ENCODE measurements at regions not wholly inside any gene's neighbourhood (a gene's known extent, or its start where the extent isn't known, plus 50 kb on each side); places are given as distances from the start of the nearest gene placed in this dataset.
A peak's percentile ranks its signal among the peaks of the same experiment; 100 is the strongest.

GRCh38 chr10:58998924-58999713 is 177.3 kb upstream of the PHYHIPL start:
- peak; percentile 96 for DNase-seq (ENCODE audit: low spot score)

- no peak for DNase-seq (ENCODE audit: low spot score)
These were observed 176.1 kb upstream of the PHYHIPL start for GRCh38 chr10:59000162-59000825.

- no peak for DNase-seq (ENCODE audit: low spot score)
These were observed 174.4 kb upstream of the PHYHIPL start for GRCh38 chr10:59002011-59002410.

- no peak for DNase-seq (ENCODE audit: low spot score)
These were observed 173.2 kb upstream of the PHYHIPL start for GRCh38 chr10:59003203-59003602.

- DNase-seq (ENCODE audit: low spot score), result no peak
These were observed 172.1 kb upstream of the PHYHIPL start for GRCh38 chr10:59004392-59004791.

- DNase-seq (ENCODE audit: low spot score), result no peak
These were observed 169.7 kb upstream of the PHYHIPL start for GRCh38 chr10:59006511-59007306.

GRCh38 chr10:59007307-59008025 is 169.0 kb upstream of the PHYHIPL start:
- DNase-seq (ENCODE audit: low spot score), result no peak

GRCh38 chr10:59008452-59008851 is 168.0 kb upstream of the PHYHIPL start:
- DNase-seq (ENCODE audit: low spot score), result no peak

GRCh38 chr10:59011972-59012632 is 164.3 kb upstream of the PHYHIPL start:
- no peak for DNase-seq (ENCODE audit: low spot score)

GRCh38 chr10:59012839-59013238 is 163.6 kb upstream of the PHYHIPL start:
- no peak for DNase-seq (ENCODE audit: low spot score)

- no peak for DNase-seq (ENCODE audit: low spot score)
These were observed 160.4 kb upstream of the PHYHIPL start for GRCh38 chr10:59016043-59016442.

- DNase-seq (ENCODE audit: low spot score), result no peak
These were observed 157.5 kb upstream of the PHYHIPL start for GRCh38 chr10:59018977-59019376.

GRCh38 chr10:59019603-59020002 is 156.8 kb upstream of the PHYHIPL start:
- no peak for DNase-seq (ENCODE audit: low spot score)

GRCh38 chr10:59020502-59020901 is 155.9 kb upstream of the PHYHIPL start:
- no peak for DNase-seq (ENCODE audit: low spot score)

- DNase-seq (ENCODE audit: low spot score), result no peak
These were observed 150.3 kb upstream of the PHYHIPL start for GRCh38 chr10:59025981-59026765.

- DNase-seq (ENCODE audit: low spot score), result no peak
These were observed 148.3 kb upstream of the PHYHIPL start for GRCh38 chr10:59027975-59028655.

GRCh38 chr10:59033622-59034021 is 142.8 kb upstream of the PHYHIPL start:
- no peak for DNase-seq (ENCODE audit: low spot score)

- DNase-seq (ENCODE audit: low spot score), result no peak
These were observed 140.0 kb upstream of the PHYHIPL start for GRCh38 chr10:59036311-59037017.

GRCh38 chr10:59037018-59037389 is 139.4 kb upstream of the PHYHIPL start:
- no peak for DNase-seq (ENCODE audit: low spot score)

GRCh38 chr10:59037506-59037905 is 138.9 kb upstream of the PHYHIPL start:
- DNase-seq (ENCODE audit: low spot score), result no peak

Measured in putamen (tissue), 1 donor.